SK-N-DZ (cell line): ENCODE measurements at regions not wholly inside any gene's neighbourhood (a gene's known extent, or its start where the extent isn't known, plus 50 kb on each side); places are given as distances from the start of the nearest gene placed in this dataset.
"Not testable (repeated sequence)": the region's sequence is repeated elsewhere in the genome, so short reads cannot be mapped to it uniquely, and the experiment has no call there.

ENCODE experiments used
- DNase-seq: peaks from one replicate; pipeline ENCODE4 v3.0.0-alpha.2; 2015; ENCODE audit warnings: low spot score

DNA sequence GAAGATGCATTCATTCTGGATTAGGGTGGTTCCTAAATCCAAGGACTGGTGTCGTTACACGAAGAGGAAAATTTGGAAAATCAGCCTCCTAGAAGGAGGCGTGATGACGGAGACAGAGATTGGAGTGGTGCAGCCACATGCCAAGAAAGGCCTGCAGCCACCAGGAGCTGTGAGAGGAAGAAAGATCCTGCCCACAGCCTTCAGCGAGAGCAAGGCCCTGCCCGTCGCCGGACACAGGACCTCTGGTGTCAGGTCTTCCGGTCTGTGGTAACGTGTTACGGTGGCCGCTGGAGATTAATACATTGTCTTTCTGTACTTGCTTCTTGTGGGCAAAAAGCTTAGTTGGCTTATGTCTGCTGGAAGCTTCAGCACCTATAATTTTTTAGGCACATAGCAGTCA, 1045.8 kb downstream of the BRD1 start:
- no peak for DNase-seq

DNA sequence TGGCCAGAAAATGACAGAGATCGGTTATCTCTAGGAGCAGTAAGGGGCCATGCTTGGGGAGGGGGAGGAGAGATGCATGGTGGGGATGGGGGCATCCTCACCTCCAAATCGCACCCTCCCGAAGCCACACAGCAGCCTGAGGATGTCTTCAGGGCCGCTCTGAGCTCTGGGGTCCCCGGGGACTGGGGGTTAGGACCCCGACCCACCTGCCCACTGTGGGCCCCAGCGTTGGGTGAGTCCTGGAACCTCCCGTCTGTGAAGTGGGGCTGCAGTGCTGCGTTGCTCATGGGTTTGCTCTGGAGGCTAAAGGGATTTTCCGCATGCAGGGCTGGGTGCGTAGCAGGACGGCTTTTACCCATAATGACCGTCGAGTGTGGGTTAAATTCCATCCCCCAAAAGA, 1046.3 kb downstream of the BRD1 start:
- DNase-seq = no peak

DNA sequence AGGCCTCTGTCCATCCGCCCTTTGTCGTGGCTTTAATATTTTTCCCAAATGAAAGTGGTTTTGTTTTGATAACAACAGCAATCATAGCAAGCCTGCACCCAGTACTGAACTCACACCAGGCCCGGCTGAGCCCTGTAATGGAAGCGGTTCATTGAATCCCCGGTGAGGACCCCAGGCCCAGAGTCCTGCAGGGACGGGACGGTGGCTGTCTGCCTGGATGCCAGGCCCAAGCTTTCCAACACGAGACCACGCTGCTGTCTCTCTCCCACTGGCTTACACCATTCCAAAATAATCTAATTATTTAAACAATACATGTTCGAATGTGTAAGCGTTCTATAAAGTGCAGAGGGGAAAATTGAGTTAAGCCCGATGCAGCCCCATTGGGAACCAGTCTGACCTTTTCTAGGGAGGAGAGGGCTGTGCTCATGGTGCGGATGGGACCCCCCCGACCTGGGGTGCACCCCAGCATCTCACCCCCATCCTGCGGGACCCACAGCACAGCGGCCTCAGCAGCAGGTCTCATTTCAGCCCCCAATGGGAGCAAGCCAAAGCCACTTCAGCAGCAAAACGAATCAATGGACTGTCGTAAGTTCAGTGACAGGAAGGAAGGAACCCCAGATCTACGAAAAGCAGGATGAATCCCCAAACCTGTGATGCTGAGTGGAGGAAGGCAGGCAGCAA, 1046.9 kb downstream of the BRD1 start:
- DNase-seq = no peak

DNA sequence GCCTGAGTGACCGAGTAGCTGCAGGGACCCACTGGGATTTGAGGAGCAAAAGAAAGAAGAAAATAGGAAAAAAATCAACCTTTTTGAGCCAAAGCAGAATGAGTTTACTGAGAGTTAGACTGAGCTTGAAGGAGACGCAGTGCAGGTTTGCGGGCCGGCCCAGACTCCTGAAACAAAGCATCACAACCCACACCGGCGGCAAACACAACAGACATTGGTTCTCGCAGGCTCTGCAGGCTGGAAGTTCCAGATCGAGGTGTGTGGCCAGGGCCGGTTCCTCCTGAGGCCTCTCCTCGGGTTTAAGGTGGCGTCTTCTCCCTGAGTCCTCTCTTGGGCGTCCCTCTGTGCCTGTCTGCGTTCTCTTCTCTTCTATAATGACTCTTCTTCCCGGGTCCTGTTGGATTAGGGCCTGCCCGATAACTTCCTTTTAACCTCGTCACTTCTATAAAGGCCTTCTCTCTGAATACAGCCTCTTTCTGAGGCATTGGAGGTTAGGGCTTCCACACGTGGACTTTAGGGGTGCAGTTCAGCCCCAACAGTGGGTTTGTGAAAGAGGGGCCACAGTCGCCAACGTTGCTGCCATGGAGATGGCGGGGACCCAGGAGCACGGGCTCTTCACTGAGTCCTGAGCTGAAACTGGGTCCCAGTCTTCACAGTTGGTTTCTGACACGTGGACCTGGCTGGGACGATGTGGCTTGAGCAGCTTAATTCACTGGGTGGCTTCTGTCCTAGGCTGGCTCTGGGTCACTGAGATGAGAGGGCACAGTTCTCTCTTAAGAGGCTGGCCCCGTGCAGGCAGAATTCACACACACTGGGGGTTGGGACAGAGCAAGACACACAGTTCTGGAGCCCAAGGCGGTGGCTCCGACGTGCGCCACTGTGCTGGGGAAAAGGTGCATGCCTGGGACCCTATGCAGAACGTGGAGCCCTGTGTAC, 1047.7 kb downstream of the BRD1 start:
- no peak for DNase-seq

DNA sequence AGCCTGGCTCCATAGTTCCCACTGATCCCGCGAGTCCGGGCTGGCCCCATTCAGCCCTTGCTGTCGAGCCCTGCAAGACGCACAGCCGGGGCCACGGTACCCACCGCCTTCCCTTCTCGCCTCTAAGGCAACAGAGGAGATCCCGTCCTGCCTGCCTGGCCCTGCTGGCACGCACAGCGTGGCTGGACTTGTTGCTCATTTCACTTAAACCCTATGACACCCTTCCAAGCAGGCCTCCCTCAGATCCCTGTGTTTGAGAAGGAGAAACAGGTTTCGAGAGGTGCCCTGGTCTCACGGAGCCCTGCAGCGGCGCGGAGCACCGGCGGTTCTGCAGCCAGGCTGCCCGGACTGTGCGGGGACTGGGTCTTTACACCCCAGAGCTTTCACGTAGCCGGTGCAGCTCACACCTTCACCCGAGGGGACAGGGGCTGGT, 1048.4 kb downstream of the BRD1 start:
- DNase-seq = no peak

DNA sequence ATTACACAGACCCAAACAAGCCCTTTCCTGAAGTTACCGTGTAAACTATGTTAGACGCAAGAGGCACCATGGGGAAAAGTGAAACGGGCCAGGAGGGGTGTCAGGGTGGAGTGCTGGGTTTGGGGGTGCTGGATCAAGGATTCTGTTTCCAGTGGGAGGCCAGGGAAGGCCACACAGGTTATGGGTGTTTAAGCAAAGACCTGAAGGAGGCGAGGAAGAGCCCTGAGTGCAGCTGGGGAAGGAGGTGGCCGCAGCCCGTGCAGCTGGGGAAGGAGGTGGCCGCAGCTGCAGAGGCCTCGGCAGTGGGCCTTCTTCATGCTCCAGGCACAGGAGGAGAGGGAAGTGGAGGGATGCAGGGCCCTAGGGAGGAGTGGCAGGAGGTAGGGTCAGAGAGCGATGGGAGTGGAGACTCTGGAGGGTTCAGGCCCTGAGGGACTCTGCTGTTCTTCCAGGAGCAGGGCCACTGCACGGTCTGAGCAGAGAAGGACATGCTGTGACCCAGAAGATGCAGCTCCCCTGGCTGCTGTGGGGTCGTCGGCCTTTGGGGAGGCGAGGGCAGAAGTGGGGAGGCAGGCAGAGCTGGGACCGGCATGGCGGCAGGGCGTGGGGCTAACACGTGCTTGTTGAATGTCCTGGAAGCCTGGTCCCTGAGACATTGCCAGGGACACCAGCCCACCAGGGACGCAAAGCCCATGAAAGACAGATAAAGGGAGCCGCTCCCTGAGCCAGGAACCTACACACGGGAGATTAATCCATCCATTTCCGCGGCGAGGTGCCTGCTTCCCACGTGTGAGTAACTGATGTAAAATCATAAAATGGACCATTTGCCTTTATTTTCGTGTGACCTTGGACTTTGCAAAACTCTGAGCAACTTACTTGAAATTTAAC, 1049.1 kb downstream of the BRD1 start:
- DNase-seq = no peak

DNA sequence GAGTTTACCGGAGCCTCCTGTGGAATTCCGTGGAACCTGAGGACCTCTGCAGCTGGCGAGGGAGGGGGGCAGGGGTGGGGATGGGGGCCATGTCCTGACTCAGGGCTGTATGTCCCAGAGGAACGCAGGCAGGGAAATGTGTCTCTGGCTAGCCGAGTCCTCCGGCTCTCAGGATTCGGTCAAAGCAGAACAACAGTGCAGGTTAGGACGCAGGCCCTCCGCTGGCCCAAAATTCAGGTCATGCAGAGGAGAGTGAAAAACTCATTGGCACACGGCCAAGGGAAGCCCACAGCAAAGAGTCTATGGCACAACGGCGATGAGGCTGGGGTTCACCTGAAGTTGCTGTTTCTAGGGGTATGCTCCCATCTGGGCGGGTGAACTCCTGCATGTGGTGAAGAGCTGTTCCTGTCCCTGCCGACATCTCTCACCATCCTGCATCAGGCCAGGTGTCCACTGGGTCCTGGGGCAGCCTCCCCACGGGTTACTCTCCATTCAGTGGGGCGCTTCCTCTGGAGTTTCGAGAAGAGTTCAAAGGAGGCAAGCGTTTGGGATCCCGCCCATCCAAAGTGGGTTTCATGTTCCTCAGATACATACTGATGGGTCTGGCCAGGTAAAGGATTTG, 1055.3 kb downstream of the BRD1 start:
- DNase-seq = no peak

DNA sequence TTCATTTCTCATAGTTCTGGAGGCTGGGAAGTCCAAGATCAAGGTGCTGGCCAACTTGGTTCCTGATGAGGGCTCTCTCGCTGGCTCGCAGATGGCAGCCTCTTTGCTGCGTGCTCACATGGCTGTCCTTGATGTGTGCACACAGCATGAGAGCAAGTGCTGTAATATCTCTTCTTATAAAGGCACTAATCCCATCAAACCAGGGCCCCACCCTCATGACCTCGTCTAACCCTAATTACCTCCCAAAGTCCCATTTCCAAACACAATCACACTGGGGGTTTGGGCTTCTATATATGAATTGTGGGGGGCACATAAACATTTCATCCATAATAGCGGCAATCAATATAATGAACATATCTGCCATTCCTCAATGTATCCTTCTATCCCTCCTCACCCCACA, 1062.1 kb downstream of the BRD1 start:
- no peak for DNase-seq

DNA sequence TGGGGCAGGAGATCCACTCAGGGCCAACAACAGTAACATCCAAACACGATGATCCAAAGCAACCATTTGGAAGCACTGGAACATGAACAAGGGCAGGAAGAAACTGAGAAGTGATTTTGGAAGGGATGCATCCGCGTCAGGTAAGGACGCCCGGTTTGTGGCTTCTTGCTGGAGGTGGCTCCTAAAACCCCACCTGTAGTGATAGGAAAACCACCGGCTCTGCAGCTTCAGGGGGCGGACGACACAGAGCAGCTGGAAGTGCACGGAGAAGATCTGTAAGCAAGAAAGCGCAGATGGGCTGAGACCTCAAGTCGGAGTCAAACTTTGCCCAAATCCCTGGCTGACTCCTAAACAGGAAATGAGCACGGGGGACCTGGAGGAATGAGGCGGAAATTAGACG, 1066.1 kb downstream of the BRD1 start:
- no peak for DNase-seq

DNA sequence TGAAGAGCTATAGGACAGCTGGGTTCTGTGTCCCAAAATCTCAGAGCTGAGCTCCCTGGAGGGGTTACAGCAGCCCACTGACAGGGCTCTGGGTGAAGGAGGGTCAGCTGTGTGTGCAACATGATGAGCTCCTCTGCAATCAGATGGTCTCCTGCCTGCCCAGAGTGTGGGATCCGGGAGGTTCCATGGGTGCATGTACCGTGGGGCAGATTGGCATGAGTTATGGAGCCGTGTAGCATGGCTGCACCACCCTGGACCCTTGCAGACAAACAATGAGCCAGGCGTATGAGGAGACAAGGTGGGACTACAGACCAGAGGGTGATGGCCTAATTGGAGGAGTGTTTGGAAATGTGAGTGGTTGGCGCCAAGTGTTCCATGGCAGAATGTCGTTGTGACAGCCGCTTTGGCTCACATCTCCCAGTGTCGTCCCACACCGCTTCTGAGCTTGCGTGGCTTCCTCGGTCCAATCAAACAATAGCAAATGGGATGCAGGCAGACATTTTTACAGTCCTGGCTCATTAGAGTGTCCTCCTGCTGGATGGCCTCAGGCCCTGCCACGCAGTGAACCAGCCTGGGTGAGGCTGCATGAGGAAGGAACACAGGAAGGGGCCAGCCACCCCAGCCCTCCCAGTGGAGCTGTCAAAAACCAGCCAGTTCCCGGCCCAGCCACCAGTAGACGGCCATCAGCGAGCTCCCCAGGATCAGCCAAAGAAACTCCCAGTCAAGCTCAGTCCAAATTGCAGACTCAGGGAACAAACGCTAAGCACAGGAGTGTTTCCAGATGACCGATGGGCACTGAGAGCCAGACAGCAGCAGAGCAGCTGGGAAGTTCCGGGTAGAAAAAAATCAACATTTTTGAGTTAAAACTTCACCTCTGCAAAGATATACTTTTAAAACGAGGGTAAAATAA, 1066.9 kb downstream of the BRD1 start:
- no peak for DNase-seq

DNA sequence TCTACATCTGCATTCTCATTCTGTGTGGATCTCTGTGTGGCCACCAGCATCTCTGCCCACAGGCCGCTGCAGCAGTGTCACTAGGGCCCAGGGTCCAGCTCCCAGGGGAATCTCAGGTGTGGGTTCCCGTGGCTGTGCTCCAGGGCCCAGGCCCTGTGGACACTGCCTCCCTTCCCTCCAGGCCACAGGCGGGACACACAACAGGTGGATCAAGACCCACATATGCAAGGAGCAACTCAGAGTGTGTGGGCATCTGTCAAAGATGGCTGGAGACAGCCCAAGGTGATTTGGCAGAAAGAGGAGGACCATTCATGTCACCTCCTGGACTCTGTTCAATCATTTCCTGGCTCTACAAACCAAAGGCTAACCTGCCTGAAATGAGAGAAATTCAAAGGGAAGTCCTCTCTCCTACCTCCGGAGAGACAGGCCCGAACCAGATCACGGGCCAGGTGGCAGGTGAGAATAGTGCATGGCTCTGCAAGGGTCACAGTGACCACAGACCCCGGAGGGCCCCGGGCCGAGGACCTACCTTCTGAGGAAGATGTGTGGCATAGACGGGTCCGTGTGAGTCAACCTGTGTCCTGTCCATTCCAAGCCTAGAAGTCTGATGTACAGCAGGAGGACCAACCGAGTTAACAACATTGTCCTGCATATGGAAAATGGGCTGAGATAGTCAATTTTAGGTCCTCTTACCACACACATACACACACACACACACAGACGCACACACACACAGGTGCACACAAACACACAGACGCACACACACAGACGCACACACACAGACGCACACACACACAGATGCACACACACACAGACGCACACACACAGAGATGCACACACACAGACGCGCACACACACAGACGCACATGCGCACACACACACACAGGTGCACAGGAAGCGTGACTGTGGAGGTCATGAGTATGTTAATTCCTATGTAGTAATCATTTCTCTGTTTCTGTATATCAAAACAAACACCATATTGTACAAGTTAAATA, 1068.5 kb downstream of the BRD1 start:
- DNase-seq = no peak

DNA sequence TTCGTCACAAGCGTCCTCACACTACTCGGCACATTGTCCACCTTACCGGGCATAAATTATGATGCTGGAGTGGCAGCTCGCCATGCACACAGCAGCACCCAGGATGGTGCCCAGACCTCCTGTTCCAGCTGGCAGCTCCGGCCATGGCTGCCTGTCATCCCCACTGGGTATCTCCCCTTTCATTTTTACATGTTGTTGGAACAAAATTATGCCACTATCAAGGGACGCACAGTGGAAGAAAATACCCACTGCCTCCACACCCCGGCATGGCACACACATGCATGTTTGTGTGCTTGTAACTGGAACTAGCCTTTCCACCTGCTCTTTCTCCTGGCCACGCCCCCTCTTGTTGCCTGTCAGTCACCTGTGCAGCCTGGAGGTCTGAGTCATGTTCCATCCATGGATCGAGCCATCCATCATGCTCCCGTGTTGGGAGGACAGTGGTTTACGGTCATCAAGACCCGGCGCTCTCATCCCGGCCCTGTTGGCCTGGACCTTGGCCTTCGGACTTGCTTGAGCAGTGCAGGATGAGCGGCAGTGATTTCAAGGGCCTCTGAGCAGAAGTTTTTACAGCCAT, 1069.6 kb downstream of the BRD1 start:
- DNase-seq = no peak

DNA sequence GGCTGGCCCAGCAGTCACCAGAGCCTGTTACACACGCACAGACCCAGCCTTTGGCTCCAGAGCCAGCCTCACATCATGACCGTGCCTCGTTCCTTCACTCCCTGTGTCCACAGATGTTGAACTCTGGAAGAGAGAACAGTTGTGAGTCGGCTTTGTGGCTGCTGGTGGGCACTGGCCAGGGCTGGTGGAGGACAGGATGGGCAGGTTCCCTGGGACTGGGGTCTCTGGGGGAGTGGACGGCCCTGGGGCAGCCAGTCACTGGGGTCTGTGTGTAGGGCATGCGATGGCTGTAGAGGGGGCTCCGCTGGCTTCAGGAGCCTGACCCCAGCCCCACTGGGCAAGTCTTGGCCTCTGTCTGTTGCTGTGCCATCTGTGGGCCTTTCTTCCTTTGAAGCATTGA, 1070.1 kb downstream of the BRD1 start:
- no peak for DNase-seq

DNA sequence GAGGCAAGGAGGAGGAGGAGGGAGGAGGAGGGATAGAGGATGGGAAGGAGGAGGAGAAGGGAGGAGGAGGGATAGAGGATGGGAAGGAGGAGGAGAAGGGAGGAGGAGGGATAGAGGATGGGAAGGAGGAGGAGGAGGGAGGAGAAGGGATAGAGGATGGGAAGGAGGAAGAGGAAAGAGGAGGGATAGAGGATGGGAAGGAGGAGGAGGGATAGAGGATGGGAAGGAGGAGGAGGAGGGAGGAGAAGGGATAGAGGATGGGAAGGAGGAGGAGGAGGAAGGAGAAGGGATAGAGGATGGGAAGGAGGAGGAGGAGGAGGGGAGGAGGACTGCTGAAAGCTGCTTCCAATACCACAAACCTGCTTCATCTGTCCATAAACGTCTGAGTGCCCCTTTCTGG, 1070.5 kb downstream of the BRD1 start:
- DNase-seq = not testable (repeated sequence)

DNA sequence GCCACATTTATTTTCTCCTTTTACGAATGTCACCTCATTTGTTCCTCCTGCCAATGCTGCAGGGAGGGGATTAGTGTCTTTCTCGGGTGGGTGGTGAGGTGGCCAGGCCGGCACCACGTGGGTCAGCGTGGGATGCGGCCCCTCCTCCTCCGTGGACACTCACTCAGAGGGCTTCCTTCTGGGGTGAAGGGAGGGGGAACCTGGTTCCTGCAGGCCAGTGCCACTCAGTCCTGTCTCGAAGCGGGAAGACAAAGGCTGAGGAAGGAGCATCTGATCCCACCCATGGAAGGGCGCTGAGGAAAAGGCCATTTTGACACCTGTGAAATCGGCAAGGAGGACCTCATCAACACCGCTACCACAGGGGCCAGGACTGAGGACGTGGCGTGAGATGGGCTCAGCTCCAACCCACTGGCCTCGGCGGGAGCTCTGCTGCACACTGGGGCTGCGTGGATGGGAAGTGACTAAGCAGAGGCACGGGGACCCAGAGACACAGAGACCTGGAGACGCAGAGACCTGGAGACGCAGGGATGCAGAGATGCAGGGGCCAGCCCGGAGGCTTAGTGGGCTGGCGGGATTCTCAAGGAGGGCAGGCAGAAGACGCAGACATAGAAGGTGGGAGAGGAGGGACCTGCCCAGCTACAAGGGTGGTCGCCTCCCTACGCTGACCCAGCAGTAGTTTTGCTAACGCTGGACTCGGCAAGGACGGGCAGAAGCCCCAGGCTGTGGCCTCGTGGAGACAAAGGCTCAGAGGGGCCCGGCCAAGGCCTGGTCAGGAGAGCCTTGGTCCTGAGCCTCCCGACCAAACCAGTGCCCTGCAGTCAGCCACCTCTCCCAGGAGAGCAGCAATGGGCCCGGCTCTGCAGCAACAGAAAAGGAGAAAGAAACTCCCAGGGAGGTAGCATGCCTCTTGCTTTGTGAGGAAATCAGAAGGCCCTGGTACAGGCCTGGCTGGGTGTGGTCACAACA, 1071.2 kb downstream of the BRD1 start:
- no peak for DNase-seq

DNA sequence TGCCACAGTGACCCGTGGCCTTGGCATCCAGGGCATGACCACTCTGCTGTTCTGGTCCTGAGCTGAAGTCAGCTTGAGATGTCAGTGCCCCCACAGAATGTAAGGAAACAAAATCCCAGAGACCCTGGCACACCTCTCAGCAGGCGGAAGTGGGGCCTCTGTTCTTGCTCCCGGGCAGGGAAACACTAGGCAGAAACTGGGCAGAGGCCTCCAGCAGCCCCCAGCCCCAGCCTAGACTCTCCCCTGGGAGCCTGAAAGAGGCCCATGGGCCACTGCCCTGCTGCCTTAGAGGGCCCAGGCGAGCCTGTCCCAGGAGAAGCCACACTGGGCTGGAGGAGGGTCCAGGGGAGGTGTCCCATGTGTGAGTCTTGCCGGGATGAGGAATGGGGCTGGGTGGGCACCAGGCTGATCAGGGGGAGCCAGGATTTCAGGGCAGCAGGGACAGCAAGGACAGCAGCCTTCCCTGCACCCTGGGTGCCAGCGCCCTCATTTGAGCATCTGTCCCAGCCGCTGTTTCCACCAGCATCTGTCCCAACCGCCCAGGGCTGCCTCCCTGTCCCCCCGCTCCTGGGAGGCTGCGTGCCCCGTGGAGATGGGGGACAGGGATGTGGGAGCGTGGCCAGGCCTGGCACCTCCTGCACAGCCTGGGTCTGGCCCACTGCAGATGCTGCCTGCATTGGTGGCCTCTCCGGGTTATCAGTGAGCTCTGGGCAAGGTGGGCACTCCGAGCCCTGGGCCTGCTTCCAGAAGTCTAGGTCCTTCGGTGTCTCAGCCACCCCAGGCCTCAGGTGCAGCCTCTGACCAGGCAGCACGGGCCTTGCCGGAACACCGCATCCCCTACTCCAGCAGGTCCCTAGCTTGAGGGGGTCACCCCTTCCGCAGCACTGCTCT, 1072.4 kb downstream of the BRD1 start:
- no peak for DNase-seq
